Cardiac septum (tissue), 1 donor: ENCODE measurements at regions not wholly inside any gene's neighbourhood (a gene's known extent, or its start where the extent isn't known, plus 50 kb on each side); places are given as distances from the start of the nearest gene placed in this dataset.

Experiments
- DNase-seq: peaks from one replicate; pipeline ENCODE4 v3.0.0-alpha.2; 2020; ENCODE audit warnings: low spot score
- intact Hi-C: fragments of 100-400 bp; cut with DNase I; formaldehyde crosslinking; loops from one replicate; pipeline ENCODE4 v1.14.0; 2022
- donor health status: DM: no; HTN: no; CAD: no.

DNA sequence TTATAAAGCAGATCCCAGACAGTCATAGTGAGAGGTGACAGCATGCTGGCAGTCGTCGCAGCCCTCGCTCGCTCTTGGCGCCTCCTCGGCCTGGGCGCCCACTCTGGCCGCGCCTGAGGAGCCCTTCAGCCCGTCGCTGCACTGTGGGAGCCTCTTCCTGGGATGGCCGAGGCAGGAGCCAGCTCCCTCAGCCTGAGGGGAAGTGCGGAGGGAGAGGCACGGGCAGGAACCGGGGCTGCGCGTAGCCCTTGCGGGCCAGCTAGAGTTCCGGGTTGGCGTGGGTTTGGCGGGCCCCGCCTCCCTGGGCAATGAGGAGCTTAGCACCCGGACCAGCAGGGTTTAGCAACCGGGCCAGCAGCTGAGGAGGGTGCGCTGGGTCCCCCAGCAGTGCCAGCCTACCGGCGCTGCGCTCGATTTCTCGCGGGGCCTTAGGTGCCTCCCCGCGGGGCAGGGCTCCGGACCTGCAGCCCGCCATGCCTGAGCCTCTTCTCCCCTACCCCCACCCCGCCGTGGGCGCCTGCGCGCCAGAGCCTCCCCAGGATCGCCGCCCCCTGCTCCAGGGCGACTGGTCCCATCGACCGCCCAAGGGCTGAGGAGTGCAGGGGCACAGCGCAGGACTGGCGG, 451.2 kb upstream of the DCN start:
- DNase-seq, result no peak

DNA sequence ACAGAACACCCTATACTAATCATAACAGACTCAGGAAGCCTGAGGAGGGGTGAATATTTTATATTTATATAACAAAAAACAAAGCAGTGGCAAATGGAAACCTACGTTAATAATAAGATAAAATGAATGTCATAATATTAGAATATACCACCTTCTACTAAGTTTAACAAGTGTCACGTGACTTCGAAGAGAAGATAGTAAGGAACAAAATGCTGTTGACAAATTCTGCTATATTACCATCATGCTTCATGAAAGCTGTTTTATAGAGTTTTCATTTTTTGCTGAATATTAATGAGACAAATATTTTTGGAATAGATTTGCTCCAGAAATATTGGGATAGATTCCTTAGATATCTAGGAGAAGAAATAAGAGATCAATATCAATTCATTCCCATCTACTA, 450.6 kb upstream of the DCN start:
- intact Hi-C loops, result no loop called here
- no peak for DNase-seq

More for the DNA sequence above, 451.2 kb upstream of the DCN start:
- intact Hi-C loops, result no loop called here

DNA sequence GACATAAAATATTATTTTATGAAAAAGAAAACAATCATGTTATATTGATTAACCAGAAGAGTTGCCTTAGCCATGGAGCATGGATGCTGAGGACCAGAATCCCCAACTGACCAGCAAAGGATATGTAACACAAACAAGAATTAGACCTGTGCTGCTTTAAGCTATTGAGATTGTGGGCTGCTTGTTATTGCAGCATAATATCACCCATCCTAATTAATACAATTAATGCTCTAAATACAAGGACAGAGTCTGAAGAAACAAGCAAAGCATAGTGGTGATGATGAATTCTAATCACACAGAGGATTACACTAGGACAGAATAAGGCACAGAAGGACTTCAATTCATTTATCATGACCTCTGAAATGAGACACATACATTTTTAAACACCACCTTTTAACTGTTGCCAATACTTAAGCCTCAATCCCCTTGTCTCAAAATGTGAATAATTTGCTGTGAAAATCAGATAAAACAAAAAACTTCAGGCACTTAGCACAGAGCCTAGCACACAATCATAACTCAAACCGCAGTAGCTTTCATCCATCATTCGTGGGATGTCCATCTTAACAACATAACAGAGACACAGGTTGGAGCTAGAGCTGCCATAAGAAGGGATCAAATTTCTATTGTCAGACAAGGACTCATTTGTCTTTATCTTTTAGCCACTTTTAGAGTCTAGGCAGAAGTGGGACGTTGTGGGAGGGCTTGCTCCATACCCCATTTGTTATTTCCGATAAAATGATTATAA, 449.6 kb upstream of the DCN start:
- intact Hi-C loops, result no loop called here
- no peak for DNase-seq

DNA sequence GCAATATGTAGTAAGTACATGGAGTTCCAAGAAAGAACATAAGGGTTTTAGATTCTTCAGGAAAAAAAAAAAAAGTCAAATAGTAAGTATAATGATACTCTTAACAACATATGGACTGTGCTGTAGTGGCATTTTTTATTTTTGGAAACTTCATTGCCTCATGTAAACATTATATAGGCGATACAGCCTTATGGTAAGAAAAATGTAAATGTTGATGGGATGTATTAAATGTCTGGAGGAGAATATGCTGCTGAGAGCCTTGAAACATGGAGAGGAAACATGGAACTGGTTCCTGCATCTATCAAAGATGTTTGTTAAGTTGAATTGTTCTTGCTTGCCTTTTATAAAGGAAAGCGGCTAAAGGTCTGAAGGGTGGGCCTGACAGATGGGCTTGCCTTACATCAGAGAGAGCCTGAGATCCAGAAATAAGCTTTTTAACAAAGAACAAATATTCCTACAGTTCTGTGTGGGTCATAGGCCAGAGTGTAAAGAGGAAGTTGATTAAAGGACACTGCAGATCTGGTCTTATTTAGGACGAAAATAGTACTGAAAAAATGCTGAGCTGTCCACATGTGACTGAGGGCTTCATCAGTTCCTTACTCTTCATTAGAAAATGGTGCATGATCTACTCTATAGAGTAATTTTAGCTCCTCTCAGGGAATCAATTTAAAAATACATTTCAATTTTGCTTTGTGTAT, 448.1 kb upstream of the DCN start:
- intact Hi-C loops, result no loop called here
- no peak for DNase-seq

DNA sequence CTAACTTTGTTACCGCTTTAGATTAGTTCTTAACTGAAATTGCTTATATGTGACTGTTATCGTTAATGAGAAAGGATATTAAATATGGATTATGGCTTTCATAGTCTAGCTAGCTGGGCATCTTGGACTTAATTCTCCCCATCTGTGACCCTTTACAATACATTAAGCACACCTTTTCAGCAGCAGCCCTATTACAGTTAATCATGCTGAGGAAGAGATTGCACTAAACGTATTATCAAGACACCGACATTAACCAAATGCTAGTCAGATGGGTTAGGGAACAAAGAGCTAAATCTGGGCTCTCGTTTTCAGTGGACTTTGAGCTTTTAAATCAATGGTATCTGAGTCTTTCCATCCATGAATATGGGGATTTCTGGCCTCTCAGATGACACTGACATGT, 447.5 kb upstream of the DCN start:
- DNase-seq, result no peak
- intact Hi-C loops, result no loop called here

DNA sequence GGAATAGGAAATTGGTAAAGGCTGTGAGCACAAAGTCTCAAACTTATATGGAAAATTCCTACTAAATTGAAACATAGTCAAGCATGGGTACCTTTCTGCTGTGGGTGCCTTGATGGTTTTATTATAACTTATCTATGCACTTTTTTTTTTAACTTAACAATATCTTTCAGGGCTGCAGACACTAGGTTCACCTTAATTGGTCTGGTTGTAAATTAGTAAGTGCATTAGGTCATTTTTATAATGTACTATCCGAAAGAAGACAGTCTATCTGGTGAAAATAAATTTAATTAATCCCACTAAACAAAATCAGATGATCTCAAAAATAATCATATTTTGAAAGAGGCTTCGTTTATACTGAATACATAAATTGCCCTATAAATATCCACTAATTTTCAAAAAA, 446.8 kb upstream of the DCN start:
- no peak for DNase-seq
- intact Hi-C loops, result no loop called here

DNA sequence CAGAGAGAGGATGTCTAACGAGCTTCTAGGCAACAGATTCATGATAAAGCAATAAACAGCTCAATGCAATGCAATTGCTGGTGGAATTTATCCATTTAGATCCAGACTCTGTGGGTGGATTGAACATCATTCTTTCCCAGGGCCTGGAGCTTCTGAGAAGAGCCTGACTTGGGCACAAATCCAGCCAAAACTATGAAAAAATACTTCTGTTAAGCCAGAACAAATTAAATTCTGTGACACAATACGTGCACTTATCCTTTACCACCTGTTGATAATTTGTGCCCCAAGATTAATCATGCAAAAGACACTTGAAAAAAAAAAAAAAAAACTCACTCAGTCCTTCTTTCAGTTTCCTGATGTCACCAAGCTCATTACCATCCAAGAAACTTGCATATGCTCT, 446.0 kb upstream of the DCN start:
- intact Hi-C loops, result no loop called here

DNA sequence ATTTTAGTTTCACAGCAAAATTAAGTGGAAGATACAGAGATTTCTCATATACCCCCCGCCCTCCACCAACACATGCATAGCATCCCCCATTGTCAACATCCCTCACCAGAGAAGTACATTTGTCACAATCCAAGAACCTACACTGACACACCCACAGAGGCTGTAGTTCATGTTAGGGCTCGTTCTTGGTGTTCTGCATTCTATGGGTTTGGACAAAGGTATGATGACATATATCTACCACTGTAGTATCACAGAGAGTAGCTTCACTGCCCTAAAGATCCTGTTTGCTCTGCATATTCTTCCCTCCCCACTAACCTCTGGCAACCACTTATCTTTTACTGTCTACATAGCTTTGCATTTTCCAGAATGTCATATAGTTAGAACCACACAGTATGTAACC, 444.6 kb upstream of the DCN start:
- DNase-seq, result no peak
- intact Hi-C loops, result no loop called here

More for the DNA sequence above, 446.0 kb upstream of the DCN start:
- no peak for DNase-seq

DNA sequence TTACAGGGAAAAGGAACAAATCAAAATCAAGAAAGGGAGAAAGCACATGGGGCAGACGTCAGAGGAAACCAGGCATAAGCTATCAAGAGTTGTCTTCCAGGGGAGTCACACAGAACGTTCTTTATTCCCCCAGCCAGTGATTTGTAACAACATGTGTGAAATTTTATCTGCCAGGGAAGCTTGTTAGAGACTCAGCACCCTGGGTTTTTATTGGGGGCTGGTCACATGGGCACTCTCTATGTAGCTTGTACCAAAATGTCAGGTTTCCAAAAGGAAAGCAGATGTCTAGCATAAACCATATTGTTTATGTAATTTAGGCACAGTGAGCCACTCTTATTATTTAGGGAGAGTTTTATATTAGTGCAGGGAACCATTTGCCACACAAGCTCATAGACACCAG, 440.4 kb upstream of the DCN start:
- intact Hi-C loops, result no loop called here
- DNase-seq, result no peak

DNA sequence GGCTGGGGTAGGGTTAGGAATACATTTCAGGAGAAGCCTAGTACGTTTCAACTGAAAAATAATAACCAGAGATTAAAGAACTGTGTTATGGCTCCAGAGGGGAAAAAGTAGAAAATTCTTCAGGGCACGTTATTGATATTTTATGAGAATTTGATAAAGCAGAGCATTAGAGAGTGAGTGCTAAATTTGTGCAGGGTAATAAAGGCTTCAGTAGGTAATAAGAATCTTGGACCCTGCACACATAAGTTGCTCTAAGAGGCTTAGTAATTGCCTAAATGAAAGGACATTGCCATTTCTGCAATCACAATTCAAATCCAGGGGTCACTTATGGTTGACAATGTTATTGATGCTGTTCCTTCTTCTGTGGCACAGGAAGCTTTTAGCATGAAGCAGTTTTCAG, 439.4 kb upstream of the DCN start:
- no peak for DNase-seq
- intact Hi-C loops, result no loop called here

DNA sequence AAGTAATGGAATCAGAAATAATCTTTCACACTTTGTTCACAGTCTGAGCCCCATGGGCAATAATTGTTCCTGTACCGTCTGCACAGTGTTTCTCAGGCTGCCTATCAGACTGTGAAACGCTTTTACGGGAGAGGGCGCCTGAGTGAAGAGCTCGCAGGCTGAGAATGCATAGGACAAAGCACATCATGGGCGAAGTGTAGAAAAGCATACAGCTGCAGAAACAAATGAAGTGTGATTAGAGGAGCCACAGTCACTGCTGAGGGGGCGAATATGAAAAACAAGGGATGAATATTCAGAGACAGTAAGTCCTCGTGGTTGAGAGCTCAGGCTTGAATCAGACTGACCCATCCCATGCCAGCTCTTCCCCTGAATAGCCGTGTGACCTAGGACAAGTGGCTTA, 438.4 kb upstream of the DCN start:
- DNase-seq, result no peak
- intact Hi-C loops, result no loop called here

DNA sequence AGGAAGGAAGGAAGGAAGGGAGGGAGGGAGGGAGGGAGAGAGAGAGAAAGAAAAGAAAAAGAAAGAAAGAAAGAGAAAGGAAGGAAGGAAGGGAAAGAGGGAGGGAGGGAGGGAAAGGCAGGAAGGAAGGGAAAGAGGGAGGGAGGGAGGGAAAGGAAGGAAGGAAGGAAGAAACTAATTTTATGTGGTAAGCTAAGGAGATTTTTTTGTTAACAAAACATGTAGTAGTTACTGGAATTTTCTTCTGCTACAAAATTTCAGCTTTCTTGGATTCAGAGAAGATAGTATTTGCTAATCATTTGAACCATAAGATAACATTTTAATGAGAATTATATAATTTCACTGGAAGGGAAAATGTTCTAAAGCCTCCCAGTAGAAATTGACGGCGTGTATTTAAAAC, 437.8 kb upstream of the DCN start:
- no peak for DNase-seq
- intact Hi-C loops, result no loop called here

DNA sequence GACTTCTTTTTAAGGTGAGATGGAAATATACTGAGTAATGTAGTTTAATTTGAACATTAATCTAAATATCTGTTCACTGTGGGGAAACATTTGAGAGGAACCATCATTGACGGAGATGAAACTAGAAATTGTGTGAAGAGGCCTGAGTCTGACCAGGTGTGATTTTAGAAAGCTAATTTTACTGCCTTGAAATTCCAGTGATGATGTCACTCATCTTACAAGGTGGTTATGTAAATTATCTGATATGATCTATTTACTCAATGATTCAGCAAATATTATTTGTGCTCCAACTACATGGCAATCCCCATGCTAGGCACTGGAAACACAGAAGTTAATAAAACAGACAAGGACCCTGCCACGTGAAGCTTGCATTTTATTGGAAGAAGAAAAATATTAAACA, 435.7 kb upstream of the DCN start:
- intact Hi-C loops, result no loop called here
- DNase-seq, result no peak

DNA sequence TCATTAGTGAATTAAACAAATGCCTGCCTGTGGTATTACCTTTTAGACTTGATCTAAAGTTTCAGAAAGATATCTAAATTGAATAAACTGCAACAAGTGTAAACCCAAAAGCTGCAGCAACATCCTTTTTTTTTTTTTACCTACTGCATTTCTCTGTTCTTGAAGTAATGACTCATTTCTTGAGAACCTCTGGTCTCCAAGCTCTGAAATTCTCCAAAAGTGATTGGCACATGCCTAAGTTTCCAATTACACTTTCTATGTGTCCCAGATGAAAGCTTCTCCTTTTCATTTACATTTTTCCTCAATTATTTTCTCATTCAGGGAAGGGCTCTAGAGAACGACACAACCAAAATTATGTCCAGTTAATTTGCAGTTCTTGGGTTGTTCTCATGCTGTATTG, 435.2 kb upstream of the DCN start:
- intact Hi-C loops, result no loop called here
- DNase-seq, result no peak

DNA sequence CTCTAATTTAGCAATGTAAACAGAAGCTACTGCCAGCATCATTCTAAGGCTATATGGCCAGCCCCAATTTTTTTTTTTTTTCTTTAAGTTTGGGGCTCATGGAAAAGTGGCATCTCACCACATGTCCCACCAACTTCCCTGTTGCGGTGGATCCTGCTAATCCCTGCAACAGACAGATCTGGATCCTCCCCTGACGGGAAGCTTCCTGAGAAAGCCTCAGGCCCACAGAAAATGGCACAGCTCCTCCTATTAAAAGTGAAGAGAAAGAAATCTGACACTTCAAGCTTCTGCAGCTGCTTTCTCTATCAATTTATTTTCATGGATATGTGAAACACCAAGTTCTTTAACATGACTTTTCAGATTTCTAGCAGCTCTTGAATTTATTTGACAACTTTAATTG, 433.8 kb upstream of the DCN start:
- intact Hi-C loops, result no loop called here

DNA sequence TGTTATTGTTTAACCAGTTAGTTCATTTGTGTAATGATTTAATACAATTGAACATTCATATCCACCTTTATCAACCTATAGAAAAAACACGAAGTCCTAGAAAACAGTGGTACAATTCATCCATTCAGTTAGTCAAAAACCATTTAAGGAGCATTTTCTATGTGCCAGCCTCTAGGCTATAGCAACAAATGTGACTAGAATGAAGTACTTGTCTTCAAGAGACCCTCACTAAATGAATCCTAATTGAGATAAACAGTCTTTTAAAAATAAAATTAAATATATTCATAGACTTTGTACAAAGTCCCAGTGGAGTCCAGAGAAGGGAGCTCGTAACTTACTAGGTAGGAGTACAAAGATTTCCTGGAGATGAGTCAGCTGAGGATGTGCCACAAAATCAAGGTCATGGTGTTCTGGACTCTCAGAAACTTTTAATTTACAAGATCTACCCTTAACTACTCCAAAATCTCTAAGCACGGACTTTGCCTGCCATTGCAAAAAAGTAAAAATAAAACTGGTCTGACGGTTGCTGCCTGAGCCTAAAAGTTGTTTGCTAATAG, 430.7 kb upstream of the DCN start:
- no peak for DNase-seq
- intact Hi-C loops, result no loop called here

More for the DNA sequence above, 433.8 kb upstream of the DCN start:
- no peak for DNase-seq

DNA sequence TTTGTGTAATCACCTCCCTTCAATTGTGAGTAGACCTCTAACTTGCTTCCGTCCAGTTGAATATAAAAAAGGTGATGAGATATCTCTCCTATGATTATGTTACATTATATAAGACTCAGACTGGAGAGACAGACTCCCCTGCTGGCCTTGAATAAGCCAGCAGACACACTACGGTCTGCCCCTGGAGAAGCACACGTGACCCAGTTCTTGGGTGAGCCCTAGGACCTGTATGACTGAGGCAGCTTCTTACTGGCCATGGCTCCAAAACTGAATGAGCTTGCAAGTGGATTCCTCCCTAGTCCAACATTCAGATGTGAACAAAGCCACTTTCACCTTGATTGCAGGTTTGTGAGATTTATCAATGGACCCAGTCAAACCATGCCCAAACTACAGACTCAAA, 427.9 kb upstream of the DCN start:
- DNase-seq, result no peak
- intact Hi-C loops, result no loop called here

DNA sequence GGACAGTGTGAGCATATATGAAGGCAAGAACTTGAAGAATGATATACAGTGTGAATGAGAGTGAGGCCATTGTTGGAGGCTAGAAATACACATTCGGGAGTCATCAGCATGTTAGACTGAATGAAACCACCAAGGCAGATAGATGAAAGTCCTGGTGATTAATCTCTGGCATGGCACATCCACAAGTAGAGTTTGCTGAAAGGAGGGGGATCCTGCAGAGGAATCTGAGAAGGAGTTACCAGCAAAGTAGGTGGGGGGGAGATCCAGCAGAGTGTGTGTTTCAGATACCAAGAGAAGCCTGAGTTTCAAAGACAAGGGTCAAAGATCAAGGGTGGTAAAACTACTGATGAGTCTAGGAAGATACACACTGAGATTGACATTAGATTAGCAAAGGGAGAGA, 426.7 kb upstream of the DCN start:
- DNase-seq, result no peak
- intact Hi-C loops, result loop anchor here (5.0 kb wide), 1 partner anchor 533 kb away; no protein-coding TSS in a partner anchor

DNA sequence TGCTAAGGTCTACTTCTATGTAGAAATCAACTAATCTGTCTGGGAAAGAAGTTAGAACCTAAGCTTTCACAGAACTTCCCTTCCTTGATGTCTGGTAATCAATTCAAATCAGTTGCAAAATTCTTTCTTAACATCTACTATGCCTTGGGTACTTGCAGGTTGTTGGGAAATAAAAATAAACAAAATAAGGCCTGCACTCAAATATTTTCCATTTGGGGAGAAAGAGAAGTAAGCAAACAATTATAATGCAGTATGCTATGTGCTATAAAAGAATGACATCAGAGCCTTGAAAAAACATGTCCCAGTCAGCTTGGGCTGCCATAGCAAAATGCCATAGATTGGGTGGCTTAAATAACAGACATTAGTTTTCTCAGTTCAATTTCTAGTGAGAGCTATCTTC, 425.9 kb upstream of the DCN start:
- intact Hi-C loops, result loop anchor here (5.0 kb wide), 1 partner anchor 534 kb away; no protein-coding TSS in a partner anchor
- DNase-seq, result no peak

DNA sequence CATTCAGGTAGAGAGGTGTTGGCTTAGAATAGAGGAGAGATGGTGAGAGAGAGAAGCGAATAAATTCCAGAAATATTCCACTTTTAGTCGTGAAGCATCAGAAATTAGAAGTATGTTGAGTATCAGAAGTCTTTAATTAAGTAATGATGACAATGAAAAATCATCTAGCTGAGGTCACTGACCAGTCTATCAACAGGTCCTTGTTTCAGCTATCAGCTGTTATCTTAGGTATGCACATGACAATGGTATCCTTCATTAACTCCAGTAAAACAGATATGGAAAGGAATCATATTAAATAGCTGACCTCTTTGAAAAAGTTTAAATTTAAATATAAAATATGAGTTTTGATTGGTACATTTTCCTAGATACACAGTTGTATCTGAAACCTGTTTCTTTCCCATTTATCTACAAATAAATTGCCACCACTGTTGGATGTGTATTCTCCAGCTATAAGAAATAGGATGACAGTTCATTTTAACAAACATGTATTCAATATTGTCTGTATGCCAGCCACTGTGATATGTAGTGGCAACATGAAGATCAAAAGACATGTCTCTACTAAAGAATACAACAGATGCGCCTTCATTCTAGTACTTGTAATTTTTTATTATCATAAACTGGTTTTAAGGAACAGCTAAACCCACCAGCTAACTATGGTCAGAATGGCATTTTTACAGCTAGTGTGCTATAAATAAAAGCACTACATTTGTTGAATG, 424.2 kb upstream of the DCN start:
- intact Hi-C loops, result loop anchor here (5.0 kb wide), 1 partner anchor 535 kb away; no protein-coding TSS in a partner anchor
- DNase-seq, result no peak
